ENCODE measurements at regions not wholly inside any gene's neighbourhood (a gene's known extent, or its start where the extent isn't known, plus 50 kb on each side); places are given as distances from the start of the nearest gene placed in this dataset.

DNA sequence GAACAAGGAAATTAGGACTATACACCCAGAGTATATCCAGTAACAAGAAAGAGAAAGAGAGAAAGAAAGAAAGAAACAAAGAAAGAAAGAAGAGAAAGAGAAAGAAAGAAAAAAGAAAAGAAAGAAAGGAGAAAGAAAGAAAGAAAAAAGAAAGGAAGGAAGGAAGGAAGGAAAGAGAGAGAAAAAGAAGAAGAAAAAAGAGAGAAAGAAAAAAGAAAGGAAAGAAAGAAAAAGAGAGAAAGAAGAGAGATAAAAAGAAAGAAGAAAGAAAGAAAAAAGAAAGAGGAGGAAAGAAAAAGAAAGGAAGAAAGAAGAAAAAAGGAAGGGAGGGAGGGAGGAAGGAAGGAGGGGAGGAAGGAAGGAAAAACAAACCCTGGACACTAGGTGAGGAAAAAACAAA, 981.8 kb downstream of the TBC1D32 start:
- TF ChIP-seq, protein P1, sequence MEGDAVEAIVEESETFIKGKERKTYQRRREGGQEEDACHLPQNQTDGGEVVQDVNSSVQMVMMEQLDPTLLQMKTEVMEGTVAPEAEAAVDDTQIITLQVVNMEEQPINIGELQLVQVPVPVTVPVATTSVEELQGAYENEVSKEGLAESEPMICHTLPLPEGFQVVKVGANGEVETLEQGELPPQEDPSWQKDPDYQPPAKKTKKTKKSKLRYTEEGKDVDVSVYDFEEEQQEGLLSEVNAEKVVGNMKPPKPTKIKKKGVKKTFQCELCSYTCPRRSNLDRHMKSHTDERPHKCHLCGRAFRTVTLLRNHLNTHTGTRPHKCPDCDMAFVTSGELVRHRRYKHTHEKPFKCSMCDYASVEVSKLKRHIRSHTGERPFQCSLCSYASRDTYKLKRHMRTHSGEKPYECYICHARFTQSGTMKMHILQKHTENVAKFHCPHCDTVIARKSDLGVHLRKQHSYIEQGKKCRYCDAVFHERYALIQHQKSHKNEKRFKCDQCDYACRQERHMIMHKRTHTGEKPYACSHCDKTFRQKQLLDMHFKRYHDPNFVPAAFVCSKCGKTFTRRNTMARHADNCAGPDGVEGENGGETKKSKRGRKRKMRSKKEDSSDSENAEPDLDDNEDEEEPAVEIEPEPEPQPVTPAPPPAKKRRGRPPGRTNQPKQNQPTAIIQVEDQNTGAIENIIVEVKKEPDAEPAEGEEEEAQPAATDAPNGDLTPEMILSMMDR (IDR thresholded peaks at IDR 0.05; ENCODE audit: low read depth, low read length), result no peak
- no peak for DNase-seq (ENCODE audit: extremely low read depth, low read depth)

DNA sequence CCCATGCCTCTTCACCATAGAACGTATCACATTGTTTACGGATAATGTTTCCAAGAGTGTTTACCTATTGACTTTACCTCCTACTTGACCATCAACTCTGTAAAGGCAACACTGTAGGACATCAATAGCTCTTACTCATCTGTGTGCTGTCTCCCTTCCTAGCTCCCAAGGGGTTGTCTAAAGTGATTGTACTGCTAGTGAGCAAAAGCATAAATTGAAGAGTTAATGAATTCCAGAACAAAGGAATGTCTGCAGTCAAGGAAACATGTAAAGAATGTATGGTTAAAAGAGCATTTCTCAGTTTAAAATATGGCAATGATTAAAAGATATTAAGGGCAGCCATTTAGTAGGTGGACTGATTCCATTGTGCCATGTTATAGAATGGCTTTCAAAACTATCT, 985.4 kb downstream of the TBC1D32 start:
- no peak for DNase-seq (ENCODE audit: extremely low read depth, low read depth)
- TF ChIP-seq, protein P1 (IDR thresholded peaks at IDR 0.05; ENCODE audit: low read depth, low read length), result no peak

DNA sequence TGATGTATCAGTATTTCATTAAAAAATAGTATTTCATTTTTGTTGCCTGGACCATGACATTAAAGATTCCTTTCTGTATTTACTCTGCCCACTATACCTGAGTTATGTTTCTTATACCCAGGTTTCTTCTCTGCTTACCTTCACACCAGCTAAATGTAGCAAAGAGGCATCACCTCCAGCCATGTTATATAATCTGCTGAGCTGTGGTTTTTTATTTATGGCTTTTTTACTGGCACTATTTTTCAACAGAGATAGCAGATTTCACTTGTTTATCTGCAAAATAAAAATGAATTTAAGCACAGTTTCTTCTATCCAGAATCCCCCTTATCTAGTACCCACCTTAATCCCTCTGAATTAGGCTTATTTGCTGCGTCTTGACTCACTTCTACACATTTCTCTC, 979.0 kb upstream of the MAN1A1 start:
- DNase-seq (ENCODE audit: extremely low read depth, low read depth), result no peak
- TF ChIP-seq, protein P1 (IDR thresholded peaks at IDR 0.05; ENCODE audit: low read depth, low read length), result no peak

DNA sequence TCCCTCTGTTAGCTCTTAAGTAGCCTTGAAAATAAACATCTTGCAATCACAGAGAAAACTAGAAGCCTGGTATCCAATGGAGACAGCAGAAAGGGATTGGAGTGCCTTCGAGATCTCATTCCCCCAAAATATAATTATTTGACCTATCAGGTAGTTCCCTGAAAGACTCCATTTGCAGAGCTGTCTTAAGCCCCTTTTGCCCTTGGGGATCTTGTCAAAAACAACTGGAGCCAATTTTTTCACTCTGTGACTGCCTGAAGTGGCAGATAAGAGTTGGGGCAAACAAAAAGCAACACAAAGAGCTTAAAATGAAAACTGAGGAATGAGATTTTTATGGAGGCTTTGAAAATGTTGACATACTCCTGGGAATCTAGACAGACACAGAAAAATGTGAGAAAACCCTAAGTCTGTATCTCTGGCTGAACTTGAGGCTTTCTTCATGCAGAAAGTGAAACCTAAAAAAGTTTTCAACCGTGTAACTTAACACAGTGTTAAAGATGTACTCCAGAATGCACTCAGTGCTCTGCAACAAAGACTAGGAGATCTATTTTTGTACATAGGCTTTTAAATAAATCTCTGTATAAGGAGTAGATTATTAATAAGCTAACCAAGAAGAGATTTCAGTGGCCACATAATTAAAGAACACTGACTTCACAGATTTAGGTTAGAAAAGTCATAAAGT, 971.1 kb upstream of the MAN1A1 start:
- no peak for DNase-seq (ENCODE audit: extremely low read depth, low read depth)
- TF ChIP-seq, protein P1 (IDR thresholded peaks at IDR 0.05; ENCODE audit: low read depth, low read length), result no peak

DNA sequence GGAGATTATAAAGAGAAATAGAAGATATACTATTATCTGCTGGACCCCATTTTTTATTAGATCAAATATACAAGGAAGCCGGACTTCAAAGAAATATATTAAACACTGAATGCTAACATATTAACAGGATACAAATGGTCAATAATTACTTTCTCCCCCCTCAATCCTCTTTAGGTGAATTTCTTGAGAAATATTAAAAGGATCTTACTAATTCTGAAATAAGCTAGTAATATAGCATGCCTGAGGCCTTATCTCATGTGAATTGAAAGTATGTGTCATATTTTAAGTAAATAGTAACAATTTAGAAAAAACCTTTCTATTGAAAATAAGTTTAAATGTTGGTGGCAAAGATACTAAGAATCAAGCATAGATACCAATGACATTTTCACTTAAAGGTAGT, 954.7 kb upstream of the MAN1A1 start:
- no peak for DNase-seq (ENCODE audit: extremely low read depth, low read depth)
- TF ChIP-seq, protein P1 (IDR thresholded peaks at IDR 0.05; ENCODE audit: low read depth, low read length), result no peak

DNA sequence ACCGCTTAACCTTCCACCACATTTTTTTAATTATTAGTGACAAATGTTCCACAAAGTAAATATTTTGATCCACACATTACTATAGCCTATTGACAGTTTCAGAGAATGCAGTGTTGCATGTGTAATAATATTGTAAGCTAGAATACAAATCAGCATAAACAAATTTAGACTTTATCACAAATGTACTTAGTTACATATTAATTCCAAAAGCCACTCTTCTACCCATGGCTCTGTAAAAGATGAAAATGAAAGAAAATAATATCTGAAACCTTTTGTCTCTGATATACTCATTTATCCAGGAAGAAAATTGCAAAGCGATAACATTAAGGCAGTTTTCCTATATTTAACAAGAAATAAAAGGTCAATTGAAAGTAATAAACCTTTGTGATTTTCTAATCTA, 954.0 kb upstream of the MAN1A1 start:
- TF ChIP-seq, protein P1 (IDR thresholded peaks at IDR 0.05; ENCODE audit: low read depth, low read length), result no peak
- DNase-seq (ENCODE audit: extremely low read depth, low read depth), result no peak

DNA sequence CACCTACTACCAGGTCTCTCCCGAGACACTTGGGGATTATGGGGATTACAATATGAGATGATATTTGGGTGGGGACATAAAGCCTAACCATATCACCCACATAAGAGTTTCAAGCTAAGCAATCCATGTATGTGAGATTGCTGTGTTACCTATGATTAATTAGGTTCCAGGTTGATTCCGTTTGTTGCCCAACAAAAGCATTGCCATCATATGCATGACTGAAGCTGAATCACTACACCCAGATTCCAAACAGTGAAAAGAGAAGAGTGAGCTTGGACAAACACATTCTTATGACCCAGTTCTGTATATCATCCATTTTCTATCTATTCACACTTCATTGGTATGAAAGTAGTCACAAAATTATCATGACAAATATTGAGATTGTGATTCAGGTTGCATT, 952.5 kb upstream of the MAN1A1 start:
- TF ChIP-seq, protein P1 (IDR thresholded peaks at IDR 0.05; ENCODE audit: low read depth, low read length), result no peak
- no peak for DNase-seq (ENCODE audit: extremely low read depth, low read depth)

Measured in AG09319 (cell line).